Adrenal gland (tissue), 5 donors: ENCODE measurements at regions not wholly inside any gene's neighbourhood (a gene's known extent, or its start where the extent isn't known, plus 50 kb on each side); places are given as distances from the start of the nearest gene placed in this dataset.

Experiments
- POLR2A ChIP-seq, 2 donors: fragments of 450-650 bp; IDR thresholded peaks; one replicate each; pipeline ENCODE4 v1.6.1; 2017; ENCODE audit warnings: antibody characterized with exemption in 2 of 2, mild to moderate bottlenecking in 2 of 2, moderate library complexity in 1 of 2
- TF ChIP-seq, protein P1 (sequence below), 6 experiments: fragments of 450-650 bp in 4 of 6; fragments of 200-600 bp in 2 of 6; sonication (generic) in 1 of 6; IDR thresholded peaks; 1 replicate in 5 of 6; 2 replicates in 1 of 6; pipeline versions ENCODE4 v1.5.1 to v1.8.0; 2016 to 2021; ENCODE audit warnings: antibody characterized with exemption in 6 of 6, mild to moderate bottlenecking in 2 of 6, moderate library complexity in 1 of 6
- donor health status: DM: no; HTN: no; CAD: no.

DNA sequence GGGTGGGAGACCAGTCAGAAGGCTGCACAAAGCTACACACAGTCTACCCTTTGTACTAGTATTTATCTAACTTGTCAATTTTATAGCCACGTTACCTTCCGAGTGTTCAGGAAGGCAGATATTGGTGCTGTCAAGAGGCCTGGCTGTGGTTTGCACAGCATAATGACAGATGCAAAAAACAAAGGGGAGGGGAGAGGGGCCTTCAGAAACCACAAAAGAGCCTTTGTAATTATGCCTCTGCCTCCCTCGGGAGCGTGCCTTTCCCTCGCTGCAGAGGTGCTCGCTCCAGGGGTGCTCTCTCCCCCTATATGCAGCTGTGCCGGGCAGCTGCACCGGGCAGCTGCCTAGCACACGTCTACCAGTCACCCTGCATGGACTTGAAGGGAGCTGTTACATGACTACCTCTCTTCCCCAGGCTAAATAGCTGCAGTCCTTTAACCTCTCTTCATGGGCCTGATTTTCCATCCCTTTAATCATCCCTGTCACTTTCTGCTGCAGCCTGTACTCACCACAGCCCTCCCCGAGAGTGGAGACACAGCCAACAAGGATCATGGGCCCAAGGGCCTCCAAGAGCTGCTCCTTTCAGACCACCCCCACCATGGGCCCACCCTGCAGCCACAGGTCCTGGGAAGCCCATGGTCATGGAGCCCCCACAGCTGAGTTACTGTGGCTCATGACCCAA lies 168.4 kb upstream of the PKDCC start:
- no peak for TF ChIP-seq POLR2A (IDR thresholded peaks at IDR 0.05)
- TF ChIP-seq, protein P1, sequence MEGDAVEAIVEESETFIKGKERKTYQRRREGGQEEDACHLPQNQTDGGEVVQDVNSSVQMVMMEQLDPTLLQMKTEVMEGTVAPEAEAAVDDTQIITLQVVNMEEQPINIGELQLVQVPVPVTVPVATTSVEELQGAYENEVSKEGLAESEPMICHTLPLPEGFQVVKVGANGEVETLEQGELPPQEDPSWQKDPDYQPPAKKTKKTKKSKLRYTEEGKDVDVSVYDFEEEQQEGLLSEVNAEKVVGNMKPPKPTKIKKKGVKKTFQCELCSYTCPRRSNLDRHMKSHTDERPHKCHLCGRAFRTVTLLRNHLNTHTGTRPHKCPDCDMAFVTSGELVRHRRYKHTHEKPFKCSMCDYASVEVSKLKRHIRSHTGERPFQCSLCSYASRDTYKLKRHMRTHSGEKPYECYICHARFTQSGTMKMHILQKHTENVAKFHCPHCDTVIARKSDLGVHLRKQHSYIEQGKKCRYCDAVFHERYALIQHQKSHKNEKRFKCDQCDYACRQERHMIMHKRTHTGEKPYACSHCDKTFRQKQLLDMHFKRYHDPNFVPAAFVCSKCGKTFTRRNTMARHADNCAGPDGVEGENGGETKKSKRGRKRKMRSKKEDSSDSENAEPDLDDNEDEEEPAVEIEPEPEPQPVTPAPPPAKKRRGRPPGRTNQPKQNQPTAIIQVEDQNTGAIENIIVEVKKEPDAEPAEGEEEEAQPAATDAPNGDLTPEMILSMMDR (IDR thresholded peaks at IDR 0.05): no peak
